ENCODE measurements at regions not wholly inside any gene's neighbourhood (a gene's known extent, or its start where the extent isn't known, plus 50 kb on each side); places are given as distances from the start of the nearest gene placed in this dataset.
A peak's percentile ranks its signal among the peaks of the same experiment; 100 is the strongest.
"Not testable (repeated sequence)": the region's sequence is repeated elsewhere in the genome, so short reads cannot be mapped to it uniquely, and the experiment has no call there.

DNA sequence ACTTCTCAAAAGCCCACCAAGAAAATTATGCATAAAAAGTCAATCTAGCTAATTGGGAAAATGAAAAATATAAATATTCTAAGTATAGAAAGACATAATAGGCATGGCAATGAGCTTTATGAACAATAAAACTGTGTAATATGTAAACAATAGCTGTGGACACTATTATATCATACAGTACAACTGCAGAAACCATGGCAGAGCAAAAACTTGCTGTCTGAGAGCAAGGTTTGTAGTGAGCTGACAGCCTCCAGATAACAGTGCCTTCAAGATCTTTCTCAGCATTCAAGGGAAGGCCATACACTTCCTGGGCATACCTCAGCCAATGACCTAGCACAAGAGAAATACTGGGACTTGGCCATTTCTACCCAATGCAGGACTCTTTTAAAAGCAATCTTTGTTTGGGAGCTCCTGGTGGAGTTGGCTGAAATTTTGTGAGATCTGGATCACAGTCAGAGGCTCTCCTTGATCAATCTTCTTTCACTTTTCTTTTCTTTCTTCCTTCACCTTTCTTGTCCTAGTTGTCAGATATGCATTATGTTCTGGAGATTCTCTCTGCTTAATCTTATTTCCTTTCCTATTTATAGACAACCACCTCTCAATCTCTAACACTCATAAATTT lies 427.2 kb upstream of the UBE2E3 start:
- no peak for DNase-seq (ENCODE audit: low read depth, low spot score)

GRCh38 chr2:180542511-180542910 lies 437.9 kb upstream of the UBE2E3 start:
- DNase-seq (ENCODE audit: low read depth, low spot score): no peak

DNA sequence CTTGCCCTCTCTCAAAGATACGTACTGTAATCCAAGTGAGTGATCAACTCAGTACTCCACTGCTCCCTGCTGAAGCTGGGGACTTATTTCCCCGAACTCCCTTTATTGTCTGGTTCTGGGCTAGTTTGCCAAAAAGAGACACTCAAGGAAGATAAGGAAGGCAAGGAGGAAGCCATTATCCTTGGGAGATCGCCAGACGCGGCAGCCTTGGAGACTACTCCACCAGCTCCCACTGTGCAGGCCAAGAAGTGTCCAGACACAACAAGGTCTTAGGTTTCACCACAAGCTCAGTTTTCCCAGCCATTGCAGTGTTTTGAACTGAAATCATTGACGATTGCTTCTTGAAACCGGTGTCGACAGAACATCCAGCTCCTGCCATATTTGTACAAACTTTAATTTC lies 439.6 kb upstream of the UBE2E3 start:
- DNase-seq (ENCODE audit: low read depth, low spot score): no peak

GRCh38 chr2:180539541-180539940 lies 440.9 kb upstream of the UBE2E3 start:
- DNase-seq (ENCODE audit: low read depth, low spot score): no peak

GRCh38 chr2:180535289-180535688 lies 445.1 kb upstream of the UBE2E3 start:
- no peak for DNase-seq (ENCODE audit: low read depth, low spot score)

DNA sequence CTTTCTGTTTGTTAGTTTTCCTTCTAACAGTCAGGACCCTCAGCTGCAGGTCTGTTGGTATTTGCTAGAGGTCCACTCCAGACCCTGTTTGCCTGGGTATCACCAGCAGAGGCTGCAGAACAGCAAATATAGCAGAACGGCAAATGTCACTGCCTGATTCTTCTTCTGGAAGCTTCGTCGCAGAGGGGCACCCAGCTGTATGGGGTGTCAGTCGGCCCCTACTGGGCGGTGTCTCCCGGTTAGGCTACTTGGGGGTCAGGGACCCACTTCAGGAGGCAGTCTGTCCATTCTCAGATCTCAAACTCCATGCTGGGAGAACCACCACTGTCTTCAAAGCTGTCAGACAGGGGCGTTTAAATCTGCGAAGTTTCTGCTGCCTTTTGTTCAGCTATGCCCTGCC lies 448.6 kb upstream of the UBE2E3 start:
- DNase-seq (ENCODE audit: low read depth, low spot score): not testable (repeated sequence)

DNA sequence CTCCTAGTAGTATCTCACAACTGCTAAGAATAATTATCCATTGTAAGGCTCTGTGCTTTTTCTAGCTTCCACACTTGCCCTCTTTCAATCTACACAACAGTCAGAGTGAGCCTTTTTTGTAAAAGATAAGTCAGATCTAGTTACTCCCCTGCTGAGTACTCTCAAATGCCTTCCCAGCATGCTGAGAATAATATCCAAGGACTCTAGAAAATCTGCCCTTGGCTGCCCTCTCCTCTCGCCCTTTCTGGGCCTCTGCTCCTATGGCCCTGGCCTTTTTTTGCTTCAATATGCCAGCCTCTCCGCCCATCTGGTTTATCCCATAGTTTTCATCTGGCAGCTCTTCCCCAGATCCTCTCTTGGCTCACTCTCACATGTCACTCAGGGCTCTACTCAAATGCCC lies 455.9 kb upstream of the UBE2E3 start:
- DNase-seq (ENCODE audit: low read depth, low spot score): no peak

GRCh38 chr2:180523621-180524340 lies 456.6 kb upstream of the UBE2E3 start:
- DNase-seq (ENCODE audit: low read depth, low spot score): peak; percentile 62

DNA sequence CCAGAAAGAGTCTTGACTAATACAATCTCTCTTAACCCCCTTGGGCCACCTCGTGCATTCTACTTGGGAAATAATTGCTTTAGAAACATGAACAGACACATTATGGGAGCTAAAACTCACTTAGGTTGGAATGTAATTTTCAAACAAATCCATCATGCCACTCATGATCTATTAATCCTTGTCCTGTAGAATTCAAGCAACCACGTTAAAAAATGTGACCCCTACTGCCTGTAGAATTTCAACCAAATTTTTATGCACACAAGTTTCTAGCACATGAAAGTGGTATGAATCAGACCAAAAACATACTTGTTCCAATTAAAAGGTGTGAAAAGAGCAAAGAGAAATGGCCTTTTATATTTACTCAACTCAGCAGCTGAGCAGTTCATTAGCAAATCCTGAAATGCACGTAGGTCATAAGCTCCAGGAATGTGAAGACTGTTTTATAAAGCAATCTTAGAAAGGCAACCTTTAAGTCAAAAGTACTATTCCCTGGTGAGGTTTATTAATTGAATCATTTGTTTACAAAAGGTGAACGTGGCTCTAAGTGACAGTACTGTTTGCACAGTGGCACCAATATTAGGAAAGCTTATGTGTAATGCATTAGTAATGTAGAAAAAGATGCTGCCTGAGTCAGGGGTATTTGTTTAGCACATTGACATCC lies 459.4 kb upstream of the UBE2E3 start:
- DNase-seq (ENCODE audit: low read depth, low spot score): no peak

DNA sequence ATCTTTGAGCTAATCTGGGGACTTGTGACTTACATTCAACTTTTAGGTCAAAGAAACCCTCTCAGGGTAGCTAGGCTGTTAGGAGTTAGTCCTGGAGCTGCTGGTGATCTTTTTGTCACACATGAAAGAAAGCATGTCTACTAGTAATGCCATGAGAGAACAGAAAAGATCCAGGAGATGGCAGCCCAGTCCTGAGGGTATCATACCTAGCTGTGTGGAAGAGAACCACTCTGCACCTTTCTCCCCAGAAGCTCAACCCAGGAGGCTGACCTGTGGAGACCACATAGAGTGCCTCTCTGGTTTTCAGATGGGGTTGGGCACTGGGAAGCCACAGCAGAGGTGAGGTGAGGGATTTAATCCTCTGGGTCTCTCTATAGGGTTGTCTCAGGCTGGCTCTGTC lies 460.2 kb upstream of the UBE2E3 start:
- no peak for DNase-seq (ENCODE audit: low read depth, low spot score)

DNA sequence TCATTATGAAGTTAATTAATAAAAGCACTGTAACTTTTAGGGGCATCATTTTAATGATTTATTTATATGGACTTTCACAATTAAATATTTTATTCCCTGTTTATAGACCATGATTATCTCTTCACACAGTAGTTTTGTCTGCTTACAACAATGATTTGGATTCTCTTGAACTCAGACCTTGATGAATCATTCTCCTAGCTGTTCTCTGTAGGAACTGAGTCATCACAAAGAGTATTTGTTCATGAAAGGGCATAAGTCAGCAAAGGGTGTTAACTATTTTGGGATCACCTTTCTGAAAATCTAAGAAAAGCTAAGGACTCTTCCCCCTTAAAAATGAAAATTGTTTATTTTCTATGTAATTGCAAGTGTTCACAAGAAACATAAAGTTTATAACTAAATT lies 461.1 kb upstream of the UBE2E3 start:
- DNase-seq (ENCODE audit: low read depth, low spot score): no peak

DNA sequence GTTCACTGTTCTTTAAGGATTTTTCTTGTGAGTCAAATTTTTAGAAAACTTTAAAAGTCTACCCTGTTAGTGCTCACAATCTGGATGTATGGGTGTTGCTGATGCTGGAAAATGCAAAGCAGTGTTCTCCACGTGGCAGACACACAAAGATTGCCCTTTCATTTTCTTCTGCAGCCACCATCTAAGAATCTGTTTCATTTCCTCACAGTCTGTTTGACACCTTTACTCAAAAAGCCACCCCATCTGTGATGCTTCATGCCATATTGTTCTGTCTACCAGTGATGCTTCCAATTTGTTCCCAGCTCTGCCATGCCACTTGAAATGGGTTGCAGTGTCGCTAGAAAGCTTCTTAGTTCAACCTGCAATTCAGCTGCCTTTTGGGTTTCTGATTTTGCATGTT lies 464.2 kb upstream of the UBE2E3 start:
- DNase-seq (ENCODE audit: low read depth, low spot score): no peak

GRCh38 chr2:180513389-180513788 lies 467.0 kb upstream of the UBE2E3 start:
- DNase-seq (ENCODE audit: low read depth, low spot score): no peak

- DNase-seq (ENCODE audit: low read depth, low spot score): no peak
Measured at GRCh38 chr2:180508458-180508857, 471.9 kb upstream of the UBE2E3 start.

- no peak for DNase-seq (ENCODE audit: low read depth, low spot score)
Measured at GRCh38 chr2:180507028-180507427, 473.4 kb upstream of the UBE2E3 start.

GRCh38 chr2:180505203-180505602 lies 475.2 kb upstream of the UBE2E3 start:
- DNase-seq (ENCODE audit: low read depth, low spot score): no peak

DNA sequence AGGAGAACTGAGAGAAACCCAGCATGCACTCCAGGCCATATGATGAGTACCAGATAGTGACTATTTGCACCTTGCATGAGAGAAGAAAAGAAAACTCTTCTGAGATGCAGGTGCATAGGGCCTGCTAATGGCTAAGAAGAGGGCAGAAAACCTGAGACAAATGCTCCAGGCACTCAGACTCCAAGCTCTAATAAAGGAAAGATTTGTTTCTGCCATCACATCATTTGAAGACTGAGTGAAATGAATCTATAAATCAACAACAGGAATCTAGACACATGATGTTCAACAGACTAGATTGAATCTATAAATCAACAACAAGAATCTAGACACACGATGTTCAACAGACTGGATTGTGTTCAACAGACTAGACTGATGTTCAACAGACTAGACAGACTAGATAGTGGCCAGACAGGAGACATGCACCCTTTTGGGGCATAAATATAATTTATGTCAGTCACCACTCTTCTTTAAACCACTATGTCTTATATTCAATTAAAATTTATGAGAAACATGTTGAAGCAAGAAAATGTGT lies 482.7 kb upstream of the UBE2E3 start:
- no peak for DNase-seq (ENCODE audit: low read depth, low spot score)

DNA sequence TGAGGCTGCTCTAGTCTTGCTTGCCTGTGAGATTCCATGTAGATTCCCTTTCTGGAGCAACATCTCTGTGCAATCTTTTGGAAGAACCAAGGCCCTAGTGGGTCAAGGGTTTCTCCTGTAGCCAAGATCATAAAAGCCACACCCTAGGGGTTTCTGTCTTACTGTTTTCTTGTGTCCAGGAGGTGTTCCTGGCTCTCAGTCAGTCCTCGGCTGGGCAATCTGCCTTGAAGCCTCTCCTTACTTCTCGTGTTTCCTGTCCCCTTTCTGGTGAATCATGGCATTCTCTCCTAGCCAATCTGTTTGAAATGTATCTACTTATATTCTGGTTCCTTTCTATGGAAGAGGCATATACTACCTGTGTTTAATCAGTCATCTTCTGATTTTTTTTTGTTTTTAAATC lies 484.8 kb upstream of the UBE2E3 start:
- DNase-seq (ENCODE audit: low read depth, low spot score): no peak

GRCh38 chr2:180494286-180494685 lies 486.1 kb upstream of the UBE2E3 start:
- no peak for DNase-seq (ENCODE audit: low read depth, low spot score)

- no peak for DNase-seq (ENCODE audit: low read depth, low spot score)
Measured at GRCh38 chr2:180482696-180483095, 475.6 kb upstream of the CWC22 start.

DNA sequence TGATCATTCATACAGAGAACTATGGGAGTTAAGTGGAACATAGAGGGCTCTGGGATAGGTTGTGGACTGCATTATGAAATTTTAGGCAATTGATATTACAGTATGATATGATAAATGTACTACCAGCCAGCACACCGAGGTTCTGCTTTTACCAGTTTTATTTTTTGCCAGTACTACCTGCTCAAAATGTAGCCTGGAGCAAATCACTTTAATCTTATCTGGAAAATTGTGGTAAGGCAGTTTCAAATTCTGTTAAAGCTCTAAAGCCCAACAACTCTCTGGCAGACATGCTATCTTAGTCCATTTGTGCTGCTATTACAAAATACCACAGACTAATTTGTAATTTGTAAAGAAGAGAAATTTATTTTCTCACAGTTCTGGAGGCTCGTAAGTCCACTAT lies 474.9 kb upstream of the CWC22 start:
- DNase-seq (ENCODE audit: low read depth, low spot score): no peak

DNA sequence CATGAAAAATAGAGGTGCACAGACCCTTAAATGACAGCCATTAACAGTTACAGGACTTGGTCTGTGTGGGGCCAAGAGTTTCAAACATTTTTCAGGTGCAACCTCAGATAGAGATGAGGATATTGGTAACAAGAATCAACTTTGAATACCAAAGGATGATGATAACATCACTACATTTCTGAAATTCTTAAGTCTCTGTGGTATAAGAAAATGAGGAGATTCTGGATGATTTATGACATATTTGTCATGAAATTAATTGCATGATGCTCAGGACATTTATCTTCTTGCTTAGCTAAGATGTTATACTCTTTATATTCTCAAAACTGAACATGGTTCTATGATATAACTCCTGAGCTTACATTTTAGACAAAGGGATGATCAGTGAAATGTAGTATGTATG lies 471.8 kb upstream of the CWC22 start:
- no peak for DNase-seq (ENCODE audit: low read depth, low spot score)

DNA sequence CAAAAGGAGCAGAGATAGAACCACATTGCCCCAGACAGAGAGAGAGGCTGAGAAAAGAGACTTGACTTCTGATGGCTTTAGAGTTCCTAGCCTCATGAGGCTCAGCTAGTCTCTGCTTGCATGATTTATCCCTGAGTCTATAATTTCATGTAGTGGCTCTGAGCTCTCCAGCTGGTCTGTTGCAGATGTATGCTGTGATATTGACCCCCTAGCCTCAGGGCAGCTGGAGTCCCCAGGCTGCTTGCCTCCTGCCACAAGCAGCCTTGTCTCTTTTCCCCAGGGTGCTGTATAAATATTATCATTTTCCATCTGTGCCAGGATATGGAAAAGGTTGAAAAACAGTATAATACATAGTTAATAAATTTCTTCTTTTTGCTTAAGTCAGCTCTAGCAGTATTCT lies 467.6 kb upstream of the CWC22 start:
- peak; percentile 69 for DNase-seq (ENCODE audit: low read depth, low spot score)
